ENCODE measurements at regions not wholly inside any gene's neighbourhood (a gene's known extent, or its start where the extent isn't known, plus 50 kb on each side); places are given as distances from the start of the nearest gene placed in this dataset.
"Not testable (repeated sequence)": the region's sequence is repeated elsewhere in the genome, so short reads cannot be mapped to it uniquely, and the experiment has no call there.

- Histone ChIP-seq H3K79me2 (ENCODE audit: insufficient read depth, low read length) (no peaks in the 10 kb centered on the region), H3K9ac (ENCODE audit: low read length) (no peak overlapping the region), H2AFZ (ENCODE audit: low read length) (no peak overlapping the region), H3F3A (ENCODE audit: insufficient read depth, low read length) (no peaks in the 10 kb centered on the region), H3K27me3 (ENCODE audit: insufficient read depth, low read length) (no peaks in the 10 kb centered on the region), H3K4me1 (ENCODE audit: insufficient read depth, low read length, severe bottlenecking) (no peaks in the 10 kb centered on the region), H3K4me2 (ENCODE audit: low read length) (no peak overlapping the region), H4K20me1 (ENCODE audit: insufficient read depth, low read length) (no peaks in the 10 kb centered on the region), H3K4me3 (ENCODE audit: low read depth, low read length, poor library complexity, severe bottlenecking) (no peak overlapping the region), H3K27ac (ENCODE audit: low read depth, low read length, poor library complexity, severe bottlenecking) (no peak overlapping the region), H3K9me2 (ENCODE audit: low read depth, low read length) (no peaks in the 10 kb centered on the region), H3K36me3 (ENCODE audit: insufficient read depth, low read length) (no peaks in the 10 kb centered on the region), H3K9me3 (ENCODE audit: low read length) (no peaks in the 10 kb centered on the region)
- TF ChIP-seq EZH2 (IDR thresholded peaks at IDR 0.05; ENCODE audit: borderline replicate concordance, low read length) (no peak), CTCF (IDR thresholded peaks at IDR 0.05; ENCODE audit: low read length) (no peak)
Observed at GRCh38 chr10:8159341-8160165, 105.1 kb downstream of the GATA3 start.

- 0 out of 2 replicates have a peak, but pooled peaks cover 2% of the 10 kb centered on the region for H3K9me3 ChIP-seq (ENCODE audit: low read length)
- no peak overlapping the region for H3K27ac ChIP-seq (ENCODE audit: low read depth, low read length, poor library complexity, severe bottlenecking)
Observed at GRCh38 chr10:8163824-8164223, 109.3 kb downstream of the GATA3 start.

GRCh38 chr10:8164640-8165039 is 110.2 kb downstream of the GATA3 start:
- H3K36me3 ChIP-seq (ENCODE audit: insufficient read depth, low read length); H3K27ac ChIP-seq (ENCODE audit: low read depth, low read length, poor library complexity, severe bottlenecking); H2AFZ ChIP-seq (ENCODE audit: low read length); H3K4me3 ChIP-seq (ENCODE audit: low read depth, low read length, poor library complexity, severe bottlenecking); H3K79me2 ChIP-seq (ENCODE audit: insufficient read depth, low read length); H3K9me2 ChIP-seq (ENCODE audit: low read depth, low read length); H3K4me1 ChIP-seq (ENCODE audit: insufficient read depth, low read length, severe bottlenecking); H3K27me3 ChIP-seq (ENCODE audit: insufficient read depth, low read length); H3K9ac ChIP-seq (ENCODE audit: low read length); H3K4me2 ChIP-seq (ENCODE audit: low read length); H4K20me1 ChIP-seq (ENCODE audit: insufficient read depth, low read length); H3K9me3 ChIP-seq (ENCODE audit: low read length); H3F3A ChIP-seq (ENCODE audit: insufficient read depth, low read length): not testable (repeated sequence)

More at GRCh38 chr10:8163824-8164223, 109.3 kb downstream of the GATA3 start:
- Histone ChIP-seq H3K9me2 (ENCODE audit: low read depth, low read length) (no peaks in the 10 kb centered on the region), H3K79me2 (ENCODE audit: insufficient read depth, low read length) (no peaks in the 10 kb centered on the region), H3K36me3 (ENCODE audit: insufficient read depth, low read length) (no peaks in the 10 kb centered on the region), H3K4me1 (ENCODE audit: insufficient read depth, low read length, severe bottlenecking) (no peaks in the 10 kb centered on the region), H3K4me3 (ENCODE audit: low read depth, low read length, poor library complexity, severe bottlenecking) (no peak overlapping the region), H3F3A (ENCODE audit: insufficient read depth, low read length) (no peaks in the 10 kb centered on the region), H3K4me2 (ENCODE audit: low read length) (no peak overlapping the region), H3K27me3 (ENCODE audit: insufficient read depth, low read length) (no peaks in the 10 kb centered on the region), H2AFZ (ENCODE audit: low read length) (no peak overlapping the region), H3K9ac (ENCODE audit: low read length) (no peak overlapping the region), H4K20me1 (ENCODE audit: insufficient read depth, low read length) (no peaks in the 10 kb centered on the region)
- no peak for TF ChIP-seq CTCF (IDR thresholded peaks at IDR 0.05; ENCODE audit: low read length)
- TF ChIP-seq EZH2 (IDR thresholded peaks at IDR 0.05; ENCODE audit: borderline replicate concordance, low read length), result no peak

- no peak overlapping the region for H2AFZ ChIP-seq (ENCODE audit: low read length)
- H3K4me2 ChIP-seq (ENCODE audit: low read length), result no peak overlapping the region
- H3K4me1 ChIP-seq (ENCODE audit: insufficient read depth, low read length, severe bottlenecking), result no peaks in the 10 kb centered on the region
- TF ChIP-seq CTCF (IDR thresholded peaks at IDR 0.05; ENCODE audit: low read length) (no peak), EZH2 (IDR thresholded peaks at IDR 0.05; ENCODE audit: borderline replicate concordance, low read length) (no peak)
- no peaks in the 10 kb centered on the region for H4K20me1 ChIP-seq (ENCODE audit: insufficient read depth, low read length)
- no peak overlapping the region for H3K27ac ChIP-seq (ENCODE audit: low read depth, low read length, poor library complexity, severe bottlenecking)
- H3K9me3 ChIP-seq (ENCODE audit: low read length), result 0 out of 2 replicates have a peak, but pooled peaks cover 2% of the 10 kb centered on the region
- H3K27me3 ChIP-seq (ENCODE audit: insufficient read depth, low read length), result no peaks in the 10 kb centered on the region
- no peaks in the 10 kb centered on the region for H3K9me2 ChIP-seq (ENCODE audit: low read depth, low read length)
- H3K36me3 ChIP-seq (ENCODE audit: insufficient read depth, low read length), result no peaks in the 10 kb centered on the region
- H3K79me2 ChIP-seq (ENCODE audit: insufficient read depth, low read length), result no peaks in the 10 kb centered on the region
- H3K9ac ChIP-seq (ENCODE audit: low read length), result no peak overlapping the region
- no peak overlapping the region for H3K4me3 ChIP-seq (ENCODE audit: low read depth, low read length, poor library complexity, severe bottlenecking)
- no peaks in the 10 kb centered on the region for H3F3A ChIP-seq (ENCODE audit: insufficient read depth, low read length)
Observed at GRCh38 chr10:8168836-8169235, 114.3 kb downstream of the GATA3 start.
